ENCODE measurements at regions not wholly inside any gene's neighbourhood (a gene's known extent, or its start where the extent isn't known, plus 50 kb on each side); places are given as distances from the start of the nearest gene placed in this dataset.
"Not testable (repeated sequence)": the region's sequence is repeated elsewhere in the genome, so short reads cannot be mapped to it uniquely, and the experiment has no call there.

GRCh38 chr12:72995616-72996015 is 723.4 kb downstream of the TRHDE start:
- H3K36me3 ChIP-seq (ENCODE audit: low read depth, missing control alignments): no peaks in the 10 kb centered on the region
- H3K4me3 ChIP-seq: no peak overlapping the region
- 89 to 96% methylated on average over 5 of the region's 5 CpGs for WGBS, 2 donors
- intact Hi-C loops (cut with DNase I; ENCODE audit: low total_unique reads): no loop called here
- H3K27ac ChIP-seq: no peak overlapping the region
- no peak for DNase-seq
- no peaks in the 10 kb centered on the region for H3K4me1 ChIP-seq
- no peaks in the 10 kb centered on the region for H3K9me3 ChIP-seq
- H3K27me3 ChIP-seq: no peaks in the 10 kb centered on the region
- TF ChIP-seq POLR2A (IDR thresholded peaks at IDR 0.05) (no peak), CTCF (IDR thresholded peaks at IDR 0.05) (no peak)

GRCh38 chr12:73001806-73002205 is 729.6 kb downstream of the TRHDE start:
- intact Hi-C loops (cut with DNase I; ENCODE audit: low total_unique reads): not testable (repeated sequence)

GRCh38 chr12:73002504-73002903 is 730.3 kb downstream of the TRHDE start:
- intact Hi-C loops (cut with DNase I; ENCODE audit: low total_unique reads); DNase-seq: not testable (repeated sequence)
- 67 to 95% methylated on average over 1 of the region's 1 CpG for WGBS, 2 donors

More at GRCh38 chr12:73001806-73002205, 729.6 kb downstream of the TRHDE start:
- H3K27ac ChIP-seq; H3K4me3 ChIP-seq; H3K36me3 ChIP-seq (ENCODE audit: low read depth, missing control alignments); H3K9me3 ChIP-seq; DNase-seq; H3K27me3 ChIP-seq; H3K4me1 ChIP-seq: not testable (repeated sequence)
- 70 to 81% methylated on average over 3 of the region's 3 CpGs for WGBS, 2 donors

GRCh38 chr12:73009138-73009834 is 737.1 kb downstream of the TRHDE start:
- H3K4me1 ChIP-seq; H3K36me3 ChIP-seq (ENCODE audit: low read depth, missing control alignments); H3K27me3 ChIP-seq; H3K9me3 ChIP-seq; DNase-seq; H3K27ac ChIP-seq; intact Hi-C loops (cut with DNase I; ENCODE audit: low total_unique reads); H3K4me3 ChIP-seq: not testable (repeated sequence)
- 75 to 87% methylated on average over 3 of the region's 3 CpGs for WGBS, 2 donors

More at GRCh38 chr12:73002504-73002903, 730.3 kb downstream of the TRHDE start:
- not testable (repeated sequence) for H3K4me3 ChIP-seq; H3K27ac ChIP-seq; H3K36me3 ChIP-seq (ENCODE audit: low read depth, missing control alignments); H3K9me3 ChIP-seq; H3K4me1 ChIP-seq; H3K27me3 ChIP-seq

- intact Hi-C loops (cut with DNase I; ENCODE audit: low total_unique reads): no loop called here
- Histone ChIP-seq H3K27me3 (no peaks in the 10 kb centered on the region), H3K27ac (no peak overlapping the region), H3K9me3 (no peaks in the 10 kb centered on the region), H3K36me3 (ENCODE audit: low read depth, missing control alignments) (no peaks in the 10 kb centered on the region), H3K4me3 (no peak overlapping the region), H3K4me1 (no peaks in the 10 kb centered on the region)
- TF ChIP-seq POLR2A (IDR thresholded peaks at IDR 0.05) (no peak), CTCF (IDR thresholded peaks at IDR 0.05) (no peak)
- DNase-seq: no peak
Observed at GRCh38 chr12:73017981-73018380, 745.8 kb downstream of the TRHDE start.

- 0 to 33% methylated on average over 1 of the region's 1 CpG for WGBS, 2 donors
Observed at GRCh38 chr12:73053893-73054292, 781.7 kb downstream of the TRHDE start.

More at GRCh38 chr12:73053893-73054292, 781.7 kb downstream of the TRHDE start:
- no peaks in the 10 kb centered on the region for H3K36me3 ChIP-seq (ENCODE audit: low read depth, missing control alignments)
- no peaks in the 10 kb centered on the region for H3K9me3 ChIP-seq
- no peaks in the 10 kb centered on the region for H3K4me1 ChIP-seq
- TF ChIP-seq POLR2A (IDR thresholded peaks at IDR 0.05) (no peak), CTCF (IDR thresholded peaks at IDR 0.05) (no peak)
- H3K27me3 ChIP-seq: no peaks in the 10 kb centered on the region
- no peak for DNase-seq
- no peak overlapping the region for H3K4me3 ChIP-seq
- no peak overlapping the region for H3K27ac ChIP-seq
- intact Hi-C loops (cut with DNase I; ENCODE audit: low total_unique reads): no loop called here

Data from testis (tissue), 2 donors.